HEK293 (cell line): ENCODE measurements at regions not wholly inside any gene's neighbourhood (a gene's known extent, or its start where the extent isn't known, plus 50 kb on each side); places are given as distances from the start of the nearest gene placed in this dataset.
A peak's percentile ranks its signal among the peaks of the same experiment; 100 is the strongest.

ENCODE experiments used
- CTCF ChIA-PET: fragments of 350-600 bp; formaldehyde crosslinking; extraction: SDS; loops from one replicate; lab custom pipeline; 2021; ENCODE audit warnings: antibody characterized with exemption; lab: Yijun Ruan, JAX
- POLR2A ChIA-PET: fragments of 300-600 bp; formaldehyde crosslinking; extraction: SDS; loops from one replicate; lab custom pipeline; 2020; ENCODE audit warnings: antibody characterized with exemption, inconsistent platforms; lab: Yijun Ruan, JAX
- H3K27ac ChIP-seq: fragments of 200-500 bp; sonication (Bioruptor generic); 2 replicates; pipeline ENCODE4 v1.5.1; 2014; ENCODE audit warnings: low read depth, low read length, control low read depth, inconsistent platforms; ENCODE audit errors: extremely low read depth
- H3K36me3 ChIP-seq, 2 experiments: fragments of 200-500 bp in 1 of 2; sonication (Bioruptor generic) in 1 of 2; 1 replicate in 1 of 2; 2 replicates in 1 of 2; pipeline ENCODE4 v1.5.1; 2014 to 2017; ENCODE audit warnings: inconsistent platforms in 2 of 2, low read length in 2 of 2; ENCODE audit not compliant: control insufficient read depth in 2 of 2, insufficient read depth in 1 of 2
- H3K4me1 ChIP-seq: fragments of 200-500 bp; sonication (Bioruptor generic); 2 replicates; pipeline ENCODE4 v1.5.1; 2014; ENCODE audit warnings: mild to moderate bottlenecking, low read length, inconsistent platforms; ENCODE audit not compliant: control insufficient read depth, insufficient read depth
- H3K4me3 ChIP-seq: 2 replicates; pipeline ENCODE4 v1.5.1; 2011; ENCODE audit warnings: low read depth, mild to moderate bottlenecking, control low read depth, low read length, moderate library complexity
- H3K9me3 ChIP-seq: fragments of 200-500 bp; sonication (Bioruptor generic); 2 replicates; pipeline ENCODE4 v1.5.1; 2014; ENCODE audit warnings: low read depth, low read length, inconsistent platforms; ENCODE audit not compliant: control insufficient read depth, insufficient read depth
- GFI1B ChIP-seq: fragments of 450-650 bp; formaldehyde crosslinking; IDR thresholded peaks from 2 replicates; pipeline ENCODE4 v1.5.1; 2016; ENCODE audit warnings: missing biosample characterization, missing genetic modification characterization
- KLF9 ChIP-seq: fragments of 450-650 bp; formaldehyde crosslinking; IDR thresholded peaks from 2 replicates; pipeline ENCODE4 v1.5.1; 2016; ENCODE audit warnings: missing biosample characterization, missing genetic modification characterization, low read depth
- OSR2 ChIP-seq: fragments of 450-650 bp; formaldehyde crosslinking; IDR thresholded peaks from 2 replicates; pipeline ENCODE4 v1.5.1; 2016; ENCODE audit warnings: missing biosample characterization, missing genetic modification characterization
- SCRT1 ChIP-seq: fragments of 450-650 bp; formaldehyde crosslinking; IDR thresholded peaks from 2 replicates; pipeline ENCODE4 v1.5.1; 2016; ENCODE audit warnings: missing biosample characterization, missing genetic modification characterization, borderline replicate concordance
- TCF7L2 ChIP-seq: IDR thresholded peaks from 2 replicates; pipeline ENCODE4 v1.6.1; 2011; ENCODE audit warnings: low read depth, mild to moderate bottlenecking, inconsistent platforms, low read length, moderate library complexity, borderline replicate concordance
- ZBTB6 ChIP-seq: fragments of 450-650 bp; formaldehyde crosslinking; IDR thresholded peaks from 2 replicates; pipeline ENCODE4 v1.5.1; 2017; ENCODE audit warnings: missing biosample characterization, missing genetic modification characterization
- ZEB2 ChIP-seq: fragments of 450-650 bp; formaldehyde crosslinking; IDR thresholded peaks from 2 replicates; pipeline ENCODE4 v1.5.1; 2016; ENCODE audit warnings: missing biosample characterization, missing genetic modification characterization
- ZNF324 ChIP-seq: fragments of 450-650 bp; formaldehyde crosslinking; IDR thresholded peaks from 2 replicates; pipeline ENCODE4 v1.5.1; 2016; ENCODE audit warnings: missing biosample characterization, missing genetic modification characterization
- ZNF394 ChIP-seq: fragments of 450-650 bp; formaldehyde crosslinking; IDR thresholded peaks from 2 replicates; pipeline ENCODE4 v1.5.1; 2016; ENCODE audit warnings: missing biosample characterization, missing genetic modification characterization, mild to moderate bottlenecking, moderate library complexity, borderline replicate concordance
- ZNF433 ChIP-seq: fragments of 450-650 bp; formaldehyde crosslinking; IDR thresholded peaks from 2 replicates; pipeline ENCODE4 v1.5.1; 2016; ENCODE audit warnings: missing biosample characterization, missing genetic modification characterization, low read depth
- ZNF510 ChIP-seq: fragments of 450-650 bp; formaldehyde crosslinking; IDR thresholded peaks from 2 replicates; pipeline ENCODE4 v1.5.1; 2018; ENCODE audit warnings: mild to moderate bottlenecking, missing genetic modification characterization, missing biosample characterization; ENCODE audit not compliant: insufficient replicate concordance
- ZNF629 ChIP-seq: fragments of 450-650 bp; formaldehyde crosslinking; IDR thresholded peaks from 2 replicates; pipeline ENCODE4 v1.5.1; 2017; ENCODE audit warnings: missing biosample characterization, missing genetic modification characterization
- TF ChIP-seq, protein P1 (sequence below): fragments of 450-650 bp; formaldehyde crosslinking; IDR thresholded peaks from 2 replicates; pipeline ENCODE4 v1.5.1; 2016; ENCODE audit warnings: missing biosample characterization, missing genetic modification characterization
- TF ChIP-seq, protein P2 (sequence below): IDR thresholded peaks from 2 replicates; pipeline ENCODE4 v1.6.1; 2011; ENCODE audit warnings: mild to moderate bottlenecking, low read depth, low read length, borderline replicate concordance

- CTCF ChIA-PET: no interaction called here
- Histone ChIP-seq H3K36me3 (no peaks in the 10 kb centered on the region), H3K4me3 (no peak overlapping the region), H3K4me1 (no peaks in the 10 kb centered on the region), H3K9me3 (no peaks in the 10 kb centered on the region), H3K27ac (no peak overlapping the region)
- POLR2A ChIA-PET: no interaction called here
- no peak for TF ChIP-seq TCF7L2
- TF ChIP-seq ZNF324 (tag by site-specific recombination): no peak
- TF ChIP-seq ZNF629 (tag by site-specific recombination): no peak
- TF ChIP-seq GFI1B: no peak
- no peak for TF ChIP-seq ZEB2 (tag by site-specific recombination)
- no peak for TF ChIP-seq SCRT1
Observed at GRCh38 chr22:34035209-34035608, 114.9 kb upstream of the LARGE1 start.

DNA sequence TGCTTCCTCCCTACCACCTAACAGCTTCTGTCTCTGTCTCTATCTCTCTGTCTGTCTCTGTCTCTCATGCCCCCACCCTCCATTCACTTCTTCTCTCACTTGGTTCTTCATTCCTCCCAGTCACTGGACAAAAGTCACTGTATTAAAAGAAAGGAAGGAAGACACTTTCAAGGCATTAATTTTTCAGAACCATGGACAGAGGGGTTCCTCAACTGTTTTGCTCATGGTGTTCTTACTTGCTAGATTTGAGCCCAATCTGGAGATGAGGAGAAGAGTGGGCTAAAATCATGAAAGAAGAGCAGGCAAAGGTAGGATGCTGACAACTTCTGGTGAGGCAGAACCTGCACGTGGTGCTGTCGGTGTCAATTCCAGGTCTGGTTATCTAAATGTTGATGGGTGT, 116.7 kb upstream of the LARGE1 start:
- POLR2A ChIA-PET: no interaction called here
- CTCF ChIA-PET: interaction anchor here (0.6 kb wide), 1 partner anchor 491 kb away, joined by 4 read pairs; no protein-coding TSS in a partner anchor
- H3K9me3 ChIP-seq: no peaks in the 10 kb centered on the region
- no peaks in the 10 kb centered on the region for H3K4me1 ChIP-seq
- H3K4me3 ChIP-seq: no peak overlapping the region
- TF ChIP-seq ZNF394 (tag by site-specific recombination) (no peak), OSR2 (tag by site-specific recombination) (no peak), ZNF433 (tag by site-specific recombination) (no peak), KLF9 (tag by site-specific recombination) (no peak), ZNF510 (tag by site-specific recombination) (no peak), ZBTB6 (tag by site-specific recombination) (no peak)
- TF ChIP-seq, protein P1, sequence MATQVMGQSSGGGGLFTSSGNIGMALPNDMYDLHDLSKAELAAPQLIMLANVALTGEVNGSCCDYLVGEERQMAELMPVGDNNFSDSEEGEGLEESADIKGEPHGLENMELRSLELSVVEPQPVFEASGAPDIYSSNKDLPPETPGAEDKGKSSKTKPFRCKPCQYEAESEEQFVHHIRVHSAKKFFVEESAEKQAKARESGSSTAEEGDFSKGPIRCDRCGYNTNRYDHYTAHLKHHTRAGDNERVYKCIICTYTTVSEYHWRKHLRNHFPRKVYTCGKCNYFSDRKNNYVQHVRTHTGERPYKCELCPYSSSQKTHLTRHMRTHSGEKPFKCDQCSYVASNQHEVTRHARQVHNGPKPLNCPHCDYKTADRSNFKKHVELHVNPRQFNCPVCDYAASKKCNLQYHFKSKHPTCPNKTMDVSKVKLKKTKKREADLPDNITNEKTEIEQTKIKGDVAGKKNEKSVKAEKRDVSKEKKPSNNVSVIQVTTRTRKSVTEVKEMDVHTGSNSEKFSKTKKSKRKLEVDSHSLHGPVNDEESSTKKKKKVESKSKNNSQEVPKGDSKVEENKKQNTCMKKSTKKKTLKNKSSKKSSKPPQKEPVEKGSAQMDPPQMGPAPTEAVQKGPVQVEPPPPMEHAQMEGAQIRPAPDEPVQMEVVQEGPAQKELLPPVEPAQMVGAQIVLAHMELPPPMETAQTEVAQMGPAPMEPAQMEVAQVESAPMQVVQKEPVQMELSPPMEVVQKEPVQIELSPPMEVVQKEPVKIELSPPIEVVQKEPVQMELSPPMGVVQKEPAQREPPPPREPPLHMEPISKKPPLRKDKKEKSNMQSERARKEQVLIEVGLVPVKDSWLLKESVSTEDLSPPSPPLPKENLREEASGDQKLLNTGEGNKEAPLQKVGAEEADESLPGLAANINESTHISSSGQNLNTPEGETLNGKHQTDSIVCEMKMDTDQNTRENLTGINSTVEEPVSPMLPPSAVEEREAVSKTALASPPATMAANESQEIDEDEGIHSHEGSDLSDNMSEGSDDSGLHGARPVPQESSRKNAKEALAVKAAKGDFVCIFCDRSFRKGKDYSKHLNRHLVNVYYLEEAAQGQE (tag by site-specific recombination): peak; percentile 79
- H3K27ac ChIP-seq: no peak overlapping the region
- no peaks in the 10 kb centered on the region for H3K36me3 ChIP-seq

DNA sequence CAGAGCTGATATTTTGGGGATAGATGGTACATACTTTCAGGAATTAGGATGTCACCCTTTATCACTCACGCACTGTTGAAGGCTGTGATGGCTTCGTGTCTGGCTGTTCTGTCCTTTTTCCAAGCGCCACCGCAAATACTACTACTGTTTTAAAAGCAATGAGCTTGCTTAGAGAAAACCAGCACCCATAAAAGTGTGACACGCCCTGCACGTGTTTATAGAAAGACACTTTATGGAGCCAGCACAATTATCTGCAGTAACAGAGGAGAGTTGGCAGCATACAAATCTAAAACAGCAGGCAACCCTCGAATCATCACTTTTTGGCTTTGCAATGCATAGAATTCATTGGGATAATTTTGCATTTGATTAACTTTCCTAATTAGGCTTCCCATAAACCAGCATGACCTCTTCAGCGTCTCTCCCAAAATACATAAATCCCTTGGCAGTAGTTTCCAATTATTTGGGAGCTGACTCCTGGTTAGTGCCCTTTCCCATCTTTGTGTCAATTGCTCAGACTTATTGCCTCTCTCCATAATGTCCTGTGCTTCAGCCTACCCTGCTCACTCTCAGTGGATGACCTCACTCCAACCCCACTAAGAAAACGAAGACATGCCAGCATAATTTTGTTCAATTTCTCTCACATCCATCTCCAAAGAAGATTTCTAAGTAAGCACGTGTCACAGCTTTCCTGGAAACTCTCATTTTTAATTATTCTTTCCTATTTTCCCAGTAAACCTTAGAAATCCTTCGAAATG, 118.7 kb upstream of the LARGE1 start:
- ChIA-PET POLR2A (no interaction called here), CTCF (interaction anchor here (0.6 to 0.7 kb wide), 4 partner anchors 23 to 765 kb away, joined by 3 read pairs; no protein-coding TSS in a partner anchor)
- Histone ChIP-seq H3K27ac (no peak overlapping the region), H3K36me3 (no peaks in the 10 kb centered on the region)
- TF ChIP-seq, protein P2, sequence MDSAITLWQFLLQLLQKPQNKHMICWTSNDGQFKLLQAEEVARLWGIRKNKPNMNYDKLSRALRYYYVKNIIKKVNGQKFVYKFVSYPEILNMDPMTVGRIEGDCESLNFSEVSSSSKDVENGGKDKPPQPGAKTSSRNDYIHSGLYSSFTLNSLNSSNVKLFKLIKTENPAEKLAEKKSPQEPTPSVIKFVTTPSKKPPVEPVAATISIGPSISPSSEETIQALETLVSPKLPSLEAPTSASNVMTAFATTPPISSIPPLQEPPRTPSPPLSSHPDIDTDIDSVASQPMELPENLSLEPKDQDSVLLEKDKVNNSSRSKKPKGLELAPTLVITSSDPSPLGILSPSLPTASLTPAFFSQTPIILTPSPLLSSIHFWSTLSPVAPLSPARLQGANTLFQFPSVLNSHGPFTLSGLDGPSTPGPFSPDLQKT: no peak
- TF ChIP-seq, all 188 proteins: peak for 0
- H3K9me3 ChIP-seq: no peaks in the 10 kb centered on the region
- H3K4me3 ChIP-seq: no peak overlapping the region
- H3K4me1 ChIP-seq: no peaks in the 10 kb centered on the region
